Neural cell (in vitro differentiated cells): ENCODE measurements at regions not wholly inside any gene's neighbourhood (a gene's known extent, or its start where the extent isn't known, plus 50 kb on each side); places are given as distances from the start of the nearest gene placed in this dataset.

ENCODE experiments used
- CTCF ChIP-seq: fragments of 450-650 bp; IDR thresholded peaks from 2 replicates; pipeline ENCODE4 v1.5.1; 2014; ENCODE audit warnings: antibody characterized with exemption, mild to moderate bottlenecking, moderate library complexity; ENCODE audit not compliant: poor library complexity, severe bottlenecking
- EZH2 ChIP-seq: fragments of 200-600, 300-800 bp; shearing (Covaris generic), sonication (generic); IDR thresholded peaks from 2 replicates; pipeline ENCODE4 v1.6.1; 2014; ENCODE audit warnings: antibody characterized with exemption, low read length, borderline replicate concordance, mild to moderate bottlenecking; ENCODE audit not compliant: insufficient read depth, poor library complexity, severe bottlenecking
- MXI1 ChIP-seq: fragments of 450-650 bp; conservative IDR thresholded peaks from 2 replicates; pipeline ENCODE4 v1.6.1; 2014; ENCODE audit warnings: antibody characterized with exemption, mild to moderate bottlenecking; ENCODE audit not compliant: poor library complexity, severe bottlenecking
- POLR2AphosphoS5 ChIP-seq: IDR thresholded peaks from 2 replicates; pipeline ENCODE4 v1.6.1; 2012
- RAD21 ChIP-seq: fragments of 450-650 bp; conservative IDR thresholded peaks from 2 replicates; pipeline ENCODE4 v1.6.1; 2014; ENCODE audit warnings: antibody characterized with exemption, mild to moderate bottlenecking, moderate library complexity
- TAF1 ChIP-seq: IDR thresholded peaks from 2 replicates; pipeline ENCODE4 v1.6.1; 2012; ENCODE audit warnings: low read depth

GRCh38 chr5:30099634-30100033, 1093.9 kb upstream of the CDH6 start:
- TF ChIP-seq CTCF (no peak), RAD21 (no peak), POLR2AphosphoS5 (no peak), TAF1 (no peak), EZH2 (no peak), MXI1 (no peak)
